ENCODE measurements at regions not wholly inside any gene's neighbourhood (a gene's known extent, or its start where the extent isn't known, plus 50 kb on each side); places are given as distances from the start of the nearest gene placed in this dataset.

DNA sequence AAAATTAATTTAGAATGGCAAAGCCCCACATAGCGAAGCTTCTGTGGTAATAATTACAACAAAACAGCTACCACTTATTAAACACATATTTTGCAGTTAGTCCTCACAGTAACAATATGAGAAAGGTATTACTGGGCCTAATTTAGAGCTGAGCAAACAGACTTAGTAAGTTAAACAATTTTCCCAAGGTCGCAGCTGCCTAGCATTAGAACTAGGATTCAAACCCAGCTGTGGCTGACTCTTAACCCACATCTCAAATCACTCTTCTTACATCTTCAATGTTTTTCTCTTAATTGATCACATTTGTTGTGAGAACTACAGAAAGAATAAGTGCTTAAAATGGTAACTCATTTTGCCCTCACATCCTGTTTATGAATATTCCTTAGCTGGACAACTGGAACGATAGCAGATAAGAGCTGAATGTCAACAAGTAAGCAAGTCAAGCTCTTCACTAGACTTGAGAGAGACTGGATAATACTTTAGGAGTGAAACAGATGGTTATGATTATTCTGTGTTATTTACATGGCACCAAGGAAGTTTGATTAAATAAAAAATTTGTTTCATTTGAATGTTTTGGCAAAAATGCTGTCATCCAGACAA, 59.4 kb upstream of the TMEM17 start:
- H3K4me1 ChIP-seq (ENCODE audit: control insufficient read depth, insufficient read depth, low read length, poor library complexity, severe bottlenecking): no peaks in the 10 kb centered on the region
- H3K36me3 ChIP-seq (ENCODE audit: control insufficient read depth, insufficient read depth, low read length): no peaks in the 10 kb centered on the region
- no peak overlapping the region for H3K4me3 ChIP-seq (ENCODE audit: extremely low read depth, insufficient read depth, low read length, poor library complexity, severe bottlenecking)
- H3K9me3 ChIP-seq (ENCODE audit: control insufficient read depth, low read length): no peaks in the 10 kb centered on the region
- 93 to 100% methylated on average over 1 to 3 of the region's 3 CpGs for WGBS, 2 experiments (ENCODE audit: insufficient coverage in 2 of 2)
- H3K27ac ChIP-seq (ENCODE audit: low read depth, low read length, severe bottlenecking): no peak overlapping the region

DNA sequence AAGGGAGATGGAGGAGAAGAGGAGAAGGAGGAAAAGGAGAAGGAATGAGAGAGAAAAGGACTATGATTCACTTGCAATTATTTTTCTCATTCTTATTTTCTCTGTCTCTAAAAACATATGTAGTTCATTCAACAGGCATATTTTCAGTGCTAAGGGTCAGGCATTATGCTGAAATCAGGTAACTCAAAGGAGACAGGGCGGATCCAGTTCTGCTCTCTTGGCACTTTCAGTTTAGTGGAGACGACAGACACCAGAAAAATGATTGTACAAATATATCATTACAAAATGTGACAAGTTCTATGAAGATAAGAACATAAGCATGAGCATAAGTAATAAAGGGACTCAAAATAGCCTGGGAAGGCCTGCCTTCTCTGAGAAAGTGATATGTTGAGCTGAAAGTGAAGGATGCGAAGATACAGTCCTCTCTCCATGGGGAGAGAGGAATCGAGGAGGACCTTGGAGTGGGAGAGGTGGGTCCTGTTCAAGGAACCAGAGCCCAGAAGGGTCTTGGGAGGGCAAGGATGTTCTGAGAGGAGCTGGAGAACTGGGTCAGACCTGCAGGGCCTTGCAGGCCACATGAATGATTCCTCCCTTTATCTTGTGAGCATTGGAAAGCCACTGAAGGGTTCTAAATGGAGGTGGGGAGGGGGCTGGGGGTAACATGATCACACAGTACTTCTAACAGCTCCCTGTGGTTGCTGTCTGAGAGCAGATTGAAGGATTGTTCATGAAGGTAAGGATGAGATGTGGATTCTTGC, 58.6 kb upstream of the TMEM17 start:
- no peaks in the 10 kb centered on the region for H3K4me1 ChIP-seq (ENCODE audit: control insufficient read depth, insufficient read depth, low read length, poor library complexity, severe bottlenecking)
- H3K4me3 ChIP-seq (ENCODE audit: extremely low read depth, insufficient read depth, low read length, poor library complexity, severe bottlenecking): no peak overlapping the region
- H3K9me3 ChIP-seq (ENCODE audit: control insufficient read depth, low read length): no peaks in the 10 kb centered on the region
- 94% methylated on average over 2 of the region's 4 CpGs; no CpG with 5 or more reads in 1 of the 2 experiments for WGBS, 2 experiments (ENCODE audit: insufficient coverage in 2 of 2)
- no peaks in the 10 kb centered on the region for H3K36me3 ChIP-seq (ENCODE audit: control insufficient read depth, insufficient read depth, low read length)
- H3K27ac ChIP-seq (ENCODE audit: low read depth, low read length, severe bottlenecking): no peak overlapping the region

- no peaks in the 10 kb centered on the region for H3K36me3 ChIP-seq (ENCODE audit: control insufficient read depth, insufficient read depth, low read length)
- WGBS, 2 experiments (ENCODE audit: insufficient coverage in 2 of 2): 83 to 100% methylated on average over 1 of the region's 4 CpGs
Observed at GRCh38 chr2:62561586-62561985, 55.6 kb upstream of the TMEM17 start.

DNA sequence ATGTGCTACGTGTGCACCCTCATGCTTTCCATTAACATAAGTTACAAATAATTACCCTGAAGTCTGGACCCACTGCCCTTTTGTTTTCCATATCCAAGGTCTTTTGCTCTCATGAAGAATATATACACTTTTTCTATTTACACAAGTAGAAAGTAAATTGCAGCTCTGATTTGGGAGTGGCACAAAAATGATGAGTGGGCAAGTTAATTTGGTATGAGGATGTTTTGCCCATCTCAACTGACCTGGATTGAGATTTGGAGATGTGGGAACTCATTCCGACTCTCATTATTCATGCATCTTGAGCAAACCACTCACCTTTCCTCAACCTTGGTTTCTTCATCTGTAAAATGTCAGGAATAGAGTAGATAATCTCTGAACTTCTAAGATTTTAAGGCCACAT, 53.6 kb upstream of the TMEM17 start:
- Histone ChIP-seq H3K36me3 (ENCODE audit: control insufficient read depth, insufficient read depth, low read length) (no peaks in the 10 kb centered on the region), H3K9me3 (ENCODE audit: control insufficient read depth, low read length) (no peaks in the 10 kb centered on the region), H3K4me3 (ENCODE audit: extremely low read depth, insufficient read depth, low read length, poor library complexity, severe bottlenecking) (no peak overlapping the region), H3K4me1 (ENCODE audit: control insufficient read depth, insufficient read depth, low read length, poor library complexity, severe bottlenecking) (no peaks in the 10 kb centered on the region), H3K27ac (ENCODE audit: low read depth, low read length, severe bottlenecking) (no peak overlapping the region)
- 88 to 100% methylated on average over 1 of the region's 2 CpGs for WGBS, 2 experiments (ENCODE audit: insufficient coverage in 2 of 2)

More at GRCh38 chr2:62561586-62561985, 55.6 kb upstream of the TMEM17 start:
- H3K27ac ChIP-seq (ENCODE audit: low read depth, low read length, severe bottlenecking): no peak overlapping the region
- H3K4me1 ChIP-seq (ENCODE audit: control insufficient read depth, insufficient read depth, low read length, poor library complexity, severe bottlenecking): no peaks in the 10 kb centered on the region
- H3K9me3 ChIP-seq (ENCODE audit: control insufficient read depth, low read length): no peaks in the 10 kb centered on the region
- H3K4me3 ChIP-seq (ENCODE audit: extremely low read depth, insufficient read depth, low read length, poor library complexity, severe bottlenecking): no peak overlapping the region

- H3K9me3 ChIP-seq (ENCODE audit: control insufficient read depth, low read length): no peaks in the 10 kb centered on the region
- no peaks in the 10 kb centered on the region for H3K4me1 ChIP-seq (ENCODE audit: control insufficient read depth, insufficient read depth, low read length, poor library complexity, severe bottlenecking)
- H3K4me3 ChIP-seq (ENCODE audit: extremely low read depth, insufficient read depth, low read length, poor library complexity, severe bottlenecking): no peak overlapping the region
- H3K27ac ChIP-seq (ENCODE audit: low read depth, low read length, severe bottlenecking): no peak overlapping the region
- WGBS, 2 experiments (ENCODE audit: insufficient coverage in 2 of 2): no CpG with 5 or more reads among the region's 1 CpG
- no peaks in the 10 kb centered on the region for H3K36me3 ChIP-seq (ENCODE audit: control insufficient read depth, insufficient read depth, low read length)
Observed at GRCh38 chr2:62558743-62559142, 52.7 kb upstream of the TMEM17 start.

- Histone ChIP-seq H3K4me1 (ENCODE audit: control insufficient read depth, insufficient read depth, low read length, poor library complexity, severe bottlenecking) (no peaks in the 10 kb centered on the region), H3K9me3 (ENCODE audit: control insufficient read depth, low read length) (no peaks in the 10 kb centered on the region), H3K4me3 (ENCODE audit: extremely low read depth, insufficient read depth, low read length, poor library complexity, severe bottlenecking) (no peak overlapping the region), H3K36me3 (ENCODE audit: control insufficient read depth, insufficient read depth, low read length) (no peaks in the 10 kb centered on the region), H3K27ac (ENCODE audit: low read depth, low read length, severe bottlenecking) (no peak overlapping the region)
- WGBS, 2 experiments (ENCODE audit: insufficient coverage in 2 of 2): 71 to 72% methylated on average over 1 to 3 of the region's 3 CpGs
Observed at GRCh38 chr2:62556086-62556485, 50.1 kb upstream of the TMEM17 start.

All from mesodermal cell (in vitro differentiated cells).